Neural crest cell (in vitro differentiated cells): ENCODE measurements at regions not wholly inside any gene's neighbourhood (a gene's known extent, or its start where the extent isn't known, plus 50 kb on each side); places are given as distances from the start of the nearest gene placed in this dataset.

ENCODE experiments used
- DNase-seq: peaks from one replicate; pipeline ENCODE4 v3.0.0; 2021; ENCODE audit warnings: low read depth, mixed read lengths, low spot score
- H3K27ac Mint-ChIP-seq: one replicate; pipeline ENCODE4 v1.8.0; 2021; ENCODE audit warnings: mild to moderate bottlenecking, mixed read lengths; ENCODE audit not compliant: unreplicated experiment
- H3K27me3 Mint-ChIP-seq: 2 replicates; pipeline ENCODE4 v1.8.0; 2021; ENCODE audit warnings: low read depth, mild to moderate bottlenecking, mixed read lengths
- H3K36me3 Mint-ChIP-seq: 2 replicates; pipeline ENCODE4 v1.8.0; 2021; ENCODE audit warnings: low read depth, mild to moderate bottlenecking, mixed read lengths
- H3K4me1 Mint-ChIP-seq: 2 replicates; pipeline ENCODE4 v1.8.0; 2021; ENCODE audit warnings: mixed read lengths
- H3K4me3 Mint-ChIP-seq: one replicate; pipeline ENCODE4 v1.8.0; 2021; ENCODE audit warnings: mild to moderate bottlenecking, mixed read lengths
- H3K9me3 Mint-ChIP-seq: 2 replicates; pipeline ENCODE4 v1.8.0; 2021; ENCODE audit warnings: mixed read lengths
- TF ChIP-seq, protein P1 (sequence below): fragments of 200-600 bp; sonication (generic); conservative IDR thresholded peaks from 2 replicates; pipeline ENCODE4 v1.5.0; 2021; ENCODE audit warnings: antibody characterized with exemption, mild to moderate bottlenecking

DNA sequence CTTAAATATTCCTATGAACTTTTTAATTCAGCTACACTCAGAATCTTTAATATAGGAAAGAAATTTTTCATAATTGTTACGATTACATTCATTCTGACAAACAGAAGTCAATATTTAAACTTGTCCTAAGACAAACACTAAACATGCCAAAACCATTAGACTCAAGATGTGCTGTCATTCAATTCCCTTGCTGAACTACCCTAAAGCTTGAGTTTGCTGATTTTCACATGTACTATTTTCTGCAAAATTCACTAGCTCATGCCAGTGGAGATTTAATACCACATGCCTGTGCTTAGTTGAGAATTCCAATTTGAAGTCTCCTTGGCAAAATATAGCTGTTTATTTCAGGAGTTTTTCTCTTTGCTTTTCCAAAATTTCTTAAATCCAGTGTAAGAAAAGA lies 448.0 kb downstream of the COL12A1 start:
- no peak overlapping the region for H3K4me3 Mint-ChIP-seq
- H3K9me3 Mint-ChIP-seq = no peaks in the 10 kb centered on the region
- H3K27me3 Mint-ChIP-seq = no peaks in the 10 kb centered on the region
- TF ChIP-seq, protein P1, sequence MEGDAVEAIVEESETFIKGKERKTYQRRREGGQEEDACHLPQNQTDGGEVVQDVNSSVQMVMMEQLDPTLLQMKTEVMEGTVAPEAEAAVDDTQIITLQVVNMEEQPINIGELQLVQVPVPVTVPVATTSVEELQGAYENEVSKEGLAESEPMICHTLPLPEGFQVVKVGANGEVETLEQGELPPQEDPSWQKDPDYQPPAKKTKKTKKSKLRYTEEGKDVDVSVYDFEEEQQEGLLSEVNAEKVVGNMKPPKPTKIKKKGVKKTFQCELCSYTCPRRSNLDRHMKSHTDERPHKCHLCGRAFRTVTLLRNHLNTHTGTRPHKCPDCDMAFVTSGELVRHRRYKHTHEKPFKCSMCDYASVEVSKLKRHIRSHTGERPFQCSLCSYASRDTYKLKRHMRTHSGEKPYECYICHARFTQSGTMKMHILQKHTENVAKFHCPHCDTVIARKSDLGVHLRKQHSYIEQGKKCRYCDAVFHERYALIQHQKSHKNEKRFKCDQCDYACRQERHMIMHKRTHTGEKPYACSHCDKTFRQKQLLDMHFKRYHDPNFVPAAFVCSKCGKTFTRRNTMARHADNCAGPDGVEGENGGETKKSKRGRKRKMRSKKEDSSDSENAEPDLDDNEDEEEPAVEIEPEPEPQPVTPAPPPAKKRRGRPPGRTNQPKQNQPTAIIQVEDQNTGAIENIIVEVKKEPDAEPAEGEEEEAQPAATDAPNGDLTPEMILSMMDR = no peak
- no peaks in the 10 kb centered on the region for H3K36me3 Mint-ChIP-seq
- DNase-seq = no peak
- H3K27ac Mint-ChIP-seq = no peak overlapping the region
- H3K4me1 Mint-ChIP-seq = no peaks in the 10 kb centered on the region

DNA sequence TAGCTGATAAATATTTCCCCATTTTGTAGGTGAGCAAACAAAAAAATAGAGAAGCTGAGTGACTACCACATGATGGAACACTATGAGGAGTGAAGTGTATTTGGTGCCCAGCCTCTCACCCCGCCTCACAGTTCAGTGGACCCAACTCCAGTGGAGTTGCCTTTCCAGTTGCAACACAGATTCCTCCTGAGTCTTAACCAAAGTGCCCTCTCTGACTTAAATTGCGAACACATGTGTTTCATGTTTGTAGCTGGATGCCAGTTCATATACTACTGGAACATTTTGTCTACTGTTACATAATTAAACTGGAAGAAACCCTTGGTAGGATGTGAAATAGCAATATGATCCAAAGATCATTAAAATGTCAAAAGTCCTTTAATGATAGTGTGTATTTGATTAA lies 448.9 kb downstream of the COL12A1 start:
- Mint-ChIP-seq H3K9me3 (no peaks in the 10 kb centered on the region), H3K36me3 (no peaks in the 10 kb centered on the region), H3K27me3 (no peaks in the 10 kb centered on the region), H3K27ac (no peak overlapping the region), H3K4me1 (no peaks in the 10 kb centered on the region), H3K4me3 (no peak overlapping the region)
- TF ChIP-seq, protein P1 = no peak
- no peak for DNase-seq

DNA sequence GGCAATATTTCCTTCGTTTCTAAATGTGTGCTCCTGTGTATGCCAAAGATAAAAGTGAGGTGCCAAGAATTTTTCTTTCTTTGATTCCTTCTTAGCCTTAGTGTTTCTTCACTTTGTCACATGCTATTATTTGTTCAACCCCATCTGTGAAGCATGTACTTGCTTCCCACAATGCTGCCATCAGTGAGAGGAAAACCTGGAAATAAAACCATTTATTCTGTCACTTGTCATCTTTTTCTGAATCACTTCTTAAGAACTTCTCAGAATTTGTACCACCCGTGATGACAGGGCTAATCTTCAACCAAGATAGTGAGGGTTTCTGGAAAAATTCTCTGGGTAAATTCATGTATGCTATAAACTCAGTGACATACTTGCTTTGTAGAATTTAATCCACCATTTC lies 450.1 kb downstream of the COL12A1 start:
- no peaks in the 10 kb centered on the region for H3K4me1 Mint-ChIP-seq
- TF ChIP-seq, protein P1 = no peak
- DNase-seq = no peak
- no peak overlapping the region for H3K4me3 Mint-ChIP-seq
- H3K9me3 Mint-ChIP-seq = no peaks in the 10 kb centered on the region
- no peaks in the 10 kb centered on the region for H3K36me3 Mint-ChIP-seq
- H3K27me3 Mint-ChIP-seq = no peaks in the 10 kb centered on the region
- no peak overlapping the region for H3K27ac Mint-ChIP-seq

DNA sequence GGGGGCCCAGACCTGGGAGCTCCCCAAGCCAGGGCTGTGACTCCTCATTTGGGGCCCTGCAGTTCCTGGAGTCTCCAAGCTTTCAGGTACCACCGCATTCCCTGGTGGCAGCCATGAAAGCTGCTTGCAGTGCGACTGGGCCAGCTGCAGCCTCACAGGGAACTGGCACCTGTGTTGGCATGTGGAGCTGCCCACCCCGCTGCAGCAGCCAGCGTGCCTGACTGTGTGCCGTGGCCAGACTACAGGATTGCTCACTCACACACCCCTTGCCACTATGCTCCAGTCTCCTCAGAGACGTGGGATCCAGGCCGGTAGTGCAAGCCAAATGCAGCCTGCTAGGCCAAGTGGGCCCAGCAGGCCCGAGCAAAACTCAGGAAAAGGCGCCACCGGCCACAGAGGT lies 450.7 kb downstream of the COL12A1 start:
- Mint-ChIP-seq H3K36me3 (no peaks in the 10 kb centered on the region), H3K9me3 (no peaks in the 10 kb centered on the region), H3K27me3 (no peaks in the 10 kb centered on the region), H3K27ac (no peak overlapping the region), H3K4me3 (no peak overlapping the region), H3K4me1 (no peaks in the 10 kb centered on the region)
- DNase-seq = no peak
- TF ChIP-seq, protein P1 = no peak

DNA sequence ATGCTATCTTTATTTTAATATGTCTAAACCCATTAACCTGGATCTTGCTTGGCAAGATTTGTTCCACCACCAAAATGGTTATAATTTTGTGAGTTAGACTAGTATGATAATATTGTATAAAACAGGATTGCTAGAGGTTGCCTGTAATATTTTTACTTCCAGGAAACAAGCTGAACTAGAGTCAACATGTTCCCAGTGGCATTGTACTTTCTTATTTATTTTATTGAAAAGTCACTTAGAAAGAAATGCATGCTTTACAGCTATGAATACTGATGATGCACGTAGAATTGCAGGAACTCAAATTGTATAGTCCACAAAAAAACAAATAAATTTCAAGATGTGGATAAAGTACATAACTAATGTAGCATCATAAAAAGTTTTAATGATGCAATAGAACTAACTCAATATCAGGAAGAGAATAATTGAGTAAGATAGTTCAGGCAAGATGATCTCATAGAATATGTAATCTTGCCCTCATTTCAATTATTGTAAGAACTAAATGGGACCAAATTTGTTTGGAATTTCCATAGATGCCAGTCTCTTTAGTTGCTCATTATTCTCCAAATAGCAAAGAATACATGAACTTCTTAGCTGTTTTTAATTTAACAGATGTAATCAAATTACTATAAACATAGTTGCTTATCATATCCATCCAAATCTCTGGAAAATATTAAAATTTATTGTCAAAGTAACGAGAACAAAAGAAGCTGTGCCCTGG lies 451.8 kb downstream of the COL12A1 start:
- TF ChIP-seq, protein P1 = no peak
- Mint-ChIP-seq H3K4me1 (no peaks in the 10 kb centered on the region), H3K27ac (no peak overlapping the region), H3K9me3 (no peaks in the 10 kb centered on the region), H3K36me3 (no peaks in the 10 kb centered on the region), H3K4me3 (no peak overlapping the region), H3K27me3 (no peaks in the 10 kb centered on the region)
- no peak for DNase-seq
